HL-60 (cell line): ENCODE measurements at regions not wholly inside any gene's neighbourhood (a gene's known extent, or its start where the extent isn't known, plus 50 kb on each side); places are given as distances from the start of the nearest gene placed in this dataset.

ENCODE experiments used
- CTCF ChIP-seq: IDR thresholded peaks from one replicate; pipeline ENCODE4 v1.5.1; 2011; ENCODE audit warnings: low read length, control low read depth, inconsistent platforms; ENCODE audit not compliant: insufficient read depth
- GABPA ChIP-seq: IDR thresholded peaks from 2 replicates; pipeline ENCODE4 v1.6.1; 2012; ENCODE audit warnings: low read depth
- POLR2AphosphoS5 ChIP-seq: IDR thresholded peaks from 2 replicates; pipeline ENCODE4 v1.6.1; 2012; ENCODE audit warnings: low read depth
- SPI1 ChIP-seq: IDR thresholded peaks from 2 replicates; pipeline ENCODE4 v1.6.1; 2012; ENCODE audit warnings: low read depth, mild to moderate bottlenecking, borderline replicate concordance
- TF ChIP-seq, protein P1 (sequence below): IDR thresholded peaks from 2 replicates; pipeline ENCODE4 v1.6.1; 2012; ENCODE audit warnings: low read depth; ENCODE audit not compliant: insufficient replicate concordance

- TF ChIP-seq CTCF: no peak
- no peak for TF ChIP-seq POLR2AphosphoS5
- TF ChIP-seq, protein P1, sequence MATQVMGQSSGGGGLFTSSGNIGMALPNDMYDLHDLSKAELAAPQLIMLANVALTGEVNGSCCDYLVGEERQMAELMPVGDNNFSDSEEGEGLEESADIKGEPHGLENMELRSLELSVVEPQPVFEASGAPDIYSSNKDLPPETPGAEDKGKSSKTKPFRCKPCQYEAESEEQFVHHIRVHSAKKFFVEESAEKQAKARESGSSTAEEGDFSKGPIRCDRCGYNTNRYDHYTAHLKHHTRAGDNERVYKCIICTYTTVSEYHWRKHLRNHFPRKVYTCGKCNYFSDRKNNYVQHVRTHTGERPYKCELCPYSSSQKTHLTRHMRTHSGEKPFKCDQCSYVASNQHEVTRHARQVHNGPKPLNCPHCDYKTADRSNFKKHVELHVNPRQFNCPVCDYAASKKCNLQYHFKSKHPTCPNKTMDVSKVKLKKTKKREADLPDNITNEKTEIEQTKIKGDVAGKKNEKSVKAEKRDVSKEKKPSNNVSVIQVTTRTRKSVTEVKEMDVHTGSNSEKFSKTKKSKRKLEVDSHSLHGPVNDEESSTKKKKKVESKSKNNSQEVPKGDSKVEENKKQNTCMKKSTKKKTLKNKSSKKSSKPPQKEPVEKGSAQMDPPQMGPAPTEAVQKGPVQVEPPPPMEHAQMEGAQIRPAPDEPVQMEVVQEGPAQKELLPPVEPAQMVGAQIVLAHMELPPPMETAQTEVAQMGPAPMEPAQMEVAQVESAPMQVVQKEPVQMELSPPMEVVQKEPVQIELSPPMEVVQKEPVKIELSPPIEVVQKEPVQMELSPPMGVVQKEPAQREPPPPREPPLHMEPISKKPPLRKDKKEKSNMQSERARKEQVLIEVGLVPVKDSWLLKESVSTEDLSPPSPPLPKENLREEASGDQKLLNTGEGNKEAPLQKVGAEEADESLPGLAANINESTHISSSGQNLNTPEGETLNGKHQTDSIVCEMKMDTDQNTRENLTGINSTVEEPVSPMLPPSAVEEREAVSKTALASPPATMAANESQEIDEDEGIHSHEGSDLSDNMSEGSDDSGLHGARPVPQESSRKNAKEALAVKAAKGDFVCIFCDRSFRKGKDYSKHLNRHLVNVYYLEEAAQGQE: no peak
- TF ChIP-seq GABPA: no peak
- TF ChIP-seq SPI1: no peak
Observed at GRCh38 chr2:176845718-176846117, 366.9 kb upstream of the HNRNPA3 start.
